NCI-H82 treated with DMSO at 0.1 percent for 48 hours (cell line): ENCODE measurements at regions not wholly inside any gene's neighbourhood (a gene's known extent, or its start where the extent isn't known, plus 50 kb on each side); places are given as distances from the start of the nearest gene placed in this dataset.
"Not testable (repeated sequence)": the region's sequence is repeated elsewhere in the genome, so short reads cannot be mapped to it uniquely, and the experiment has no call there.

Experiments used
- DNase-seq: peaks from one replicate; lab custom pipeline; 2025; ENCODE audit not compliant: unreplicated experiment; lab: John Stamatoyannopoulos, UW

GRCh38 chr7:137110535-137110934 is 233.0 kb downstream of the PTN start:
- no peak for DNase-seq

GRCh38 chr7:137110091-137110509 is 233.4 kb downstream of the PTN start:
- no peak for DNase-seq

GRCh38 chr7:137107802-137108201 is 235.7 kb downstream of the PTN start:
- DNase-seq, result not testable (repeated sequence)

- DNase-seq, result not testable (repeated sequence)
Observed at GRCh38 chr7:137103526-137103925, 235.1 kb downstream of the CHRM2 start.

- DNase-seq, result no peak
Observed at GRCh38 chr7:137097111-137097510, 228.7 kb downstream of the CHRM2 start.

- DNase-seq, result no peak
Observed at GRCh38 chr7:137096607-137097006, 228.2 kb downstream of the CHRM2 start.

- DNase-seq, result no peak
Observed at GRCh38 chr7:137093198-137093597, 224.7 kb downstream of the CHRM2 start.

- DNase-seq, result no peak
Observed at GRCh38 chr7:137091396-137091795, 222.9 kb downstream of the CHRM2 start.

- DNase-seq, result no peak
Observed at GRCh38 chr7:137086896-137087295, 218.4 kb downstream of the CHRM2 start.

GRCh38 chr7:137084607-137085380 is 216.3 kb downstream of the CHRM2 start:
- DNase-seq, result no peak

GRCh38 chr7:137082391-137082790 is 213.9 kb downstream of the CHRM2 start:
- no peak for DNase-seq

- peak; percentile 25 for DNase-seq
Observed at GRCh38 chr7:137081321-137082093, 213.1 kb downstream of the CHRM2 start.

GRCh38 chr7:137080516-137081203 is 212.2 kb downstream of the CHRM2 start:
- DNase-seq, result peak; percentile 4

GRCh38 chr7:137078781-137079180 is 210.3 kb downstream of the CHRM2 start:
- DNase-seq, result no peak

GRCh38 chr7:137074391-137075030 is 206.1 kb downstream of the CHRM2 start:
- no peak for DNase-seq

- DNase-seq, result no peak
Observed at GRCh38 chr7:137073571-137074325, 205.3 kb downstream of the CHRM2 start.
